HG03135 (cell line): ENCODE measurements at regions not wholly inside any gene's neighbourhood (a gene's known extent, or its start where the extent isn't known, plus 50 kb on each side); places are given as distances from the start of the nearest gene placed in this dataset.

ENCODE experiments used
- ATAC-seq: cut with Tn5 transposase; IDR thresholded peaks from one replicate; pipeline ENCODE4 v1.9.1; 2021; ENCODE audit warnings: mild to moderate bottlenecking, moderate library complexity; ENCODE audit not compliant: unreplicated experiment

- ATAC-seq: no peak
Measured at GRCh38 chr12:125650587-125650986, 585.4 kb downstream of the AACS start.

GRCh38 chr12:125651625-125652024 is 586.4 kb downstream of the AACS start:
- ATAC-seq: no peak

- ATAC-seq: no peak
Measured at GRCh38 chr12:125652681-125653080, 587.4 kb downstream of the AACS start.

- no peak for ATAC-seq
Measured at GRCh38 chr12:125657681-125658080, 592.4 kb downstream of the AACS start.

- ATAC-seq: no peak
Measured at GRCh38 chr12:125674554-125675338, 609.5 kb downstream of the AACS start.

- no peak for ATAC-seq
Measured at GRCh38 chr12:125676366-125676765, 611.1 kb downstream of the AACS start.

- no peak for ATAC-seq
Measured at GRCh38 chr12:125677829-125678228, 612.6 kb downstream of the AACS start.

GRCh38 chr12:125678589-125678993 is 613.4 kb downstream of the AACS start:
- no peak for ATAC-seq

GRCh38 chr12:125683748-125684381 is 618.6 kb downstream of the AACS start:
- ATAC-seq: no peak

GRCh38 chr12:125684968-125685790 is 619.9 kb downstream of the AACS start:
- no peak for ATAC-seq

GRCh38 chr12:125685915-125686314 is 620.7 kb downstream of the AACS start:
- no peak for ATAC-seq

- ATAC-seq: no peak
Measured at GRCh38 chr12:125687403-125687802, 622.2 kb downstream of the AACS start.

GRCh38 chr12:125687820-125688219 is 622.6 kb downstream of the AACS start:
- ATAC-seq: no peak

- no peak for ATAC-seq
Measured at GRCh38 chr12:125688223-125688622, 623.0 kb downstream of the AACS start.

- ATAC-seq: no peak
Measured at GRCh38 chr12:125688881-125689280, 623.6 kb downstream of the AACS start.

GRCh38 chr12:125689576-125690410 is 624.6 kb downstream of the AACS start:
- no peak for ATAC-seq

GRCh38 chr12:125690841-125691240 is 625.6 kb downstream of the AACS start:
- no peak for ATAC-seq

- no peak for ATAC-seq
Measured at GRCh38 chr12:125696054-125696453, 630.8 kb downstream of the AACS start.

- ATAC-seq: no peak
Measured at GRCh38 chr12:125704803-125705202, 639.6 kb downstream of the AACS start.

GRCh38 chr12:125720961-125721360 is 655.7 kb downstream of the AACS start:
- no peak for ATAC-seq

- no peak for ATAC-seq
Measured at GRCh38 chr12:125734137-125734536, 668.9 kb downstream of the AACS start.
